HG02840 (cell line): ENCODE measurements at regions not wholly inside any gene's neighbourhood (a gene's known extent, or its start where the extent isn't known, plus 50 kb on each side); places are given as distances from the start of the nearest gene placed in this dataset.

Experiments
- ATAC-seq: cut with Tn5 transposase; IDR thresholded peaks from one replicate; pipeline ENCODE4 v1.9.1; 2021; ENCODE audit warnings: mild to moderate bottlenecking, moderate library complexity, moderate number of reproducible peaks; ENCODE audit not compliant: unreplicated experiment, low FRiP score

DNA sequence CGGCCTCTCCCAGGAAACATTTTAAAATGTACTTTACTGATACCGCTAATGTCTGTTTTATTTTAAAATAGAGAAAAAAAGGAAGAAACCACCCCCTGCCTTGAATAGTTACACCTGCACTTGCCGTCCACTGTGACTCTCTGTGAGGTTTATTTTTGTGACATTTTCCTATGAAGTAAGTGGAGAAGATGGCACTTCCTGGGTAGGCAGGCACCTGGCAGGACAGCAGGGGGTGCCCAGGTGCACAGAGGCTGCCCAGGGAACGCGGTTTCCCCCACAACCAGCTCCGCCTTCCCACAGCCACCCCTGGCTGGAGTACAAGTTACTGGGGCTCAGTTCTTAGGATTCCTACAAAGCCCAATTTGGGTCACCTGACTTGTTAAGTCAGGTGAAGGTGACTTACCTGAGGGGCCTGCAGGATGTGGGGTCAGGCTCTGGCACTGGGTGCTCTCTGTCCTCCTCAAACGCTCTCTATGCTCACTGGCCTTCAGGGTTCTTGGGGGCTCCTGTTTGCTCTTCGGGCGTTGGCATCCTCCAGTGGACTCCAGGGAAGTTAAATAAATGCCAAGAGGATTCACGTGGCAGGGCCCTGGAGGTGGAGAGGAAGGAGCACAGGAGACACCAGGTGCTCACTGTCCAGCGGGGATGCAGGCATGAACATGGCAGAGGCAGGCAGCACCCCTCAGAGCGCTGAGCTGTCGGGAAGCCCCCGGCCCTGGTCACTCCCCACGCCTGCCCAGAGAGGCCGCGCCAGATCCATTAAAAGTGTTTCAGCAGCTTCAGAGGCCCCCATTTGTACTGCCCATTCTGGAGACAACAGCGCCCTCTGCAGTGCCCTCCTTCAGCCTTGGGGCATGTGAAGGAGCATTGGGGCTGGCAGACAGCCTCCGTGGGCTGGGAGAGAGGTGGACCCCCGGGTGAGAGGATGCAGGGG lies 1021.2 kb downstream of the TBC1D22A start:
- no peak for ATAC-seq

DNA sequence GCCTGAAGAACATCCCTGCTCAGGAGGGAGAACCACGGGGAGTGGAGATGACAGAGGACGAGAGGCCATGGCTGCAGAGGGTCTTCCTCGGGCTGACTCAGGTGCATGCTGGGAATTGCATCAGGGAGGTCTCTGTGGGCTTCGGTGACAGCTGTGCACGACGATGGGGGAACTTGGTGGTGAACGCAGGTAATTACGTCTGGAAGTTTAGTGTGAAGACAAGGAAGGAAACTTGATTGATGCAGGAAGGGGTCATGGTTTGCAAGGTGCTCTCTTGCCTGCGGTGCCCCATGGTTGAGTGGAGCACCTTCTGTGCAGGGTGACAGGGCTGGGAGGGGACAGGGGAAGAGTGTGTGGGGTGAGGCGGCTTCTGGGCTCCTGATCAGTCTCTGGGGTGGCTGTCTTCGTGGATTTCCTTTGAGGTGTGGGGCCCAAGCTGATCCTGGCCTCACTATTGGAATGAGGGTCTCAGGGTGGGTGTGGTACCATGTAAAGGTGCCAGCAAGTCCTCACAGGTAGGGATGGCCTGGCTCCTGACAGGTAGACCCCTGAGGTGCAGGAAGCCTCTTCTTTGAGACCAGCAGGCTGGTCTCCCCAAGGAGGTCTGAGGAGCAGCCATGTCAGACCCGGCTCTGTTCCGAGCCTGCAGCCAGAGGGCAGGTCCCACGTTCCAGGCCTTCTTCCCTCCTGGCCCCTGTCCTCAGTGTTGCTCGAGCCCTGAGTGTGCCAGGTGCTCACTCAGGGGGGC lies 1020.1 kb downstream of the TBC1D22A start:
- no peak for ATAC-seq

DNA sequence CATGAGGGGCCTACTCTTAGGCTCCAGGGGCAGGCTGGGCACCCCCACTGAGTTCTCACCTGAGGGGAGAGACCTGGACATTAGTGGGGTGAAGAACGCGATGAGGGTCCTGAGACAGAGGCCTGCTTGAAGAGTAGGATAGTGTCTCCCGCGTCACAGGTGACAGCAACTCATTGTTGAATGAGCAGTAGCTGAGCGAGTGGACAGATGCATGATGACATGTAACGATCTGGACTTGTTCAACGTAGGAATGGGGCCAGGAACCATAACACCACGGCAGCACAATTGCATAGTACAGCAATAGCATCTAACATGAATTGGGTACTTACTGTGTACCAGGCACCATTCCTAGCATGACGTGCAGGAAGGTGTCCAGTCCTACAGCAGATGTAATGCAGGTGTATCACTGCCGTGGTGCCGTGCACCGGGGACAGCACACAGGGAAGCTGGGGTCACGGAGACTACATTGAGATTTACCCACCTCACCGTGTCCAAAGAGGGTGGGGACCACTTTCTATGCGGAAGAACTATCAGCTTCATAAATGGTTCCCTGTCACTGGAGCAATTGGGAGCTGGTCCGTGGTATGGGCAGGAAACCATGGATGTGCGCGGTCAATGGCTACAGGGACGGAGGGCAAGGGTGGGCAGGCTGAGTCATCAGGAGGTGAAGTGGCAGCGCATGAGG lies 1019.1 kb downstream of the TBC1D22A start:
- no peak for ATAC-seq

DNA sequence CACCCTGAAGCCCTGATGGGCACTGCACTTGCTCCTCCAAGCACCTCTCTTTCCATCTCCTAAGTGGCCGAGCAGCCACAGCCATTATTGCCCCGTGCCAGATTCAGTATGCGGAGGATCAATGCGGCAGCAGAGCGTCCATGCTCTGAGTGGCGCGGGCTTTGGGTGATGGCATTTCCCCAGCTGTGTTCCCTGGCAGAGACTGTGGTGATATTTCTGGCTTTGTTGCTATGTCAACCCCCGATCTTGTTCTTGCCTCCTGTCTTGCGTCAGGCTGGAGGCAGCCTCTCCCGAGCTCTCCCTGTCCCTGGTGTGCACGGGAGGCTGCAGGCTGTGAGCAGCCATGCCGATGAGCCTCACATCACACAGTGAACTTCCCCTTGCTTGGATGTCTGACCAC lies 1018.6 kb downstream of the TBC1D22A start:
- ATAC-seq = no peak

DNA sequence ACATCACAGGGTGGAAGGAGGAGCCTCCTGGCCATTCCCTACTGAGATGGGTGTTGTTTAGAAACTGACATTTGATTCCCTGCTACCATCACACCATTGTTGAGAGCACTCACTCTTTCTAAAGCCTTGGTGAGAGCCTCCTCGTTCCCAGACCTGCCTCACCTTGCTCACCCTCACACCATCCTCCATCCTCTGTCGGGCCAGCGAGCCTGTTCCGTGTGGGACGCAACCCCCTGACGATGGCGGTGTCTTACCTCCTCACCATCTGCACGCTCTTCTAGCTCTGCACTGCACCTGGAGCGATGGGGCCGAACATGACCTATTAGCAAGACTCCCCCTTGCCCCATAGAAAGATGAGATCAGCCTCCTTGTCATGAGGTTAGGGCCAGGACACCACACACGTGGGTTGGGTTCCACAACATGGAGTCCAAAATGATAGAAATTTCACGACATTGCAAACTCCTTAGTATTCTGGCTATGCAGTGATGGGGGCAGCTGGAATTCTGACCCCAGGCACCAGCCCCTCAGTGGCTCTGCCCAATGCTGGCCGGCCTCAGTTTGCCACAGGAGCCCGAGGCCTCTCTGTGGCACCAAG lies 1017.9 kb downstream of the TBC1D22A start:
- no peak for ATAC-seq

DNA sequence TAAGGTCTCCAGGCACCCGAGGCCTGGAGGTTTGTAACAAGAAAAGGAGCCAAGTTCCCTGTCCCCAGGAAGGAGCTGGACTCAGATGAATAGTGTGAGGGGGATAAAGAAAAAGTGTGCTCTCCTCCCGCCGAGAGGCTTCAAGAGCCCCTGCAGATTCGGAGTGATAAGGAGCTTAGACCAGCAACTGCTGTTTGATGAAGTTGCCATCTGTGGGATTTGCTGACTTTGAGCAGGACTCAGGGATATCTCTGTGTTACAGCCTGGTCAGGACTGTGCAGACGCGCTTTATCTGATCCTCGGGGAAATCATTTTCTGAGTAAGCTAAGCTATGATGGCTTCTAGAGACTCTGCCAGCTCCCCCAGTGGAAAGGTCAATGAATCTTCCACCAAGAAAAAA lies 1017.0 kb downstream of the TBC1D22A start:
- ATAC-seq = no peak

DNA sequence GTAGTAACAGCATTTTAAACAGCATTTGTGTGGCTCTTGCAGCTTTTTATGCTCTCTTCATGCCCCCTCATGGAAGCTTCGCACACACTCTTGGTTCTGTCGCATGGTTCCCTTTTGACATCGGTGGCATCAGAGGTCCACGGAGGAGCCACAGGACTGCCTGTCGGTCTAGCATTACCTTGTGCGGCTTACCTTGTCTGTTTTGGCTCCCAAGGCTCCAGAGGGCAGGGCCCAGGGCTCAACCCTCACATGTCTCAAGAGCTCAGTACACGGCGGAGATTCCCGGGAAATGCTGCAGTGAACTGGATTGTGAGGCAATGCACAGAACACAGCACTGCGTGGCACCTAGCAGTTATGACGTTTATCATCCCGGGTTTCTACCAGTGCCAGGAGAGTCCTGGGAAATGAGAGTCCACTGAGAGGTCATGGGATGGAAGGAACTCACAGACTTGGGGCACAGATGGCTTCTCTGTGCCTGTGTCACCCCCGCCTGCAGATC lies 1015.8 kb downstream of the TBC1D22A start:
- ATAC-seq = no peak

DNA sequence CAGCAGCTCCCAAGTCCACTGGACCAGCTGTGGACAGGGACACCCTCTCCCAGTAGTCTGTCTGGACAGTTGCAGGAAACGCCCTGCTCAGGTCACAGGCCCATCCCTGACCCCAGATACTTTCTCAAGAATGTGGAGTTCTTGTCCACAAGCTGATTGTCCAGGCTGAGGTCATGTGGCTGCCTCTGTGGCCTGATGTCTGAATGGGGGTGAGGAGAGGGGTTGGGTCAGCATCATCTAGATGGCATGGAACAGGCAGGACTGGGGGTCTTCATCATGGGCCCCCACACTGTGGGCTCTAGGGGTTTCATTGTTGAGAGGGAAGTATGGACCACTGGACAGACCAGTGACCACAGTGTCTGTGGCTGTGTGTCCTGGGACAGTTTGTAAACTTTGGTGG lies 1015.0 kb downstream of the TBC1D22A start:
- no peak for ATAC-seq

DNA sequence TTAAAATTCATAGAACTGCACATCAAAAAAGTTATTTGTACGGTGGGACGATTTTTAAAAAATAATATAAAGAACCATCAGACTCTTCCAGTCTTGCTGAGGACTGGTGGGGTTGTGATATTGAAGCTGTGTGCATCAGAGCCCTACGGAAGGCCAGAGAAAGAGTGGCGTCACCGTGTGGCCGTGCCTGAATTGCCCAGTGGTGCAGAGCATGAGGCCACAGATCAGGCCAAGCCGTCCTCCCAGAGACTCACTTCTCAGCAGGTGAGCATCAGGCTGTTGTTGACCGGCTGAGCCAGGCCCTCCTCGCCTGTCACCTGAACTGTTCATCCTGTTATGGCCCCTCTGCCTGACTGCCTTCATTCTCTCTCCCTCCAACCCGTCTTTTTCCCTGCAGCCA lies 1013.9 kb downstream of the TBC1D22A start:
- ATAC-seq = no peak

DNA sequence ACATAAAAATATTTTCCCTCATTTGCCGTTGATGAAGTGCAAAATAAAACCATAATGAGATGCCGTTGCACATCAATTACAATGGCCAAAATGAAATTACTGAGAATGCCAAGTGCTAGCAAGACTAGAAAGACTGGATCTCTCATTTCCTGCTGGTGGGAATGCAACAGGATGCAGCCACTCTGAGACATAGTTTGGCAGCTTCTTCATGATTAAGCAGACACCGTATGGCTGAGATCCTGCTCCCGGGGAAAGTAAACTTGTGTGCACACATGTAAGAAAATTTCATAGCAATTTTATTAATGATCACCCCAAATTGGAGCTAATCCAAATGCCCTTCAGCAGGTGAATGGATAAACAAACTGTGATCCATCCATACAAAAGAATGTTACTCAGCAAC lies 1013.2 kb downstream of the TBC1D22A start:
- no peak for ATAC-seq

DNA sequence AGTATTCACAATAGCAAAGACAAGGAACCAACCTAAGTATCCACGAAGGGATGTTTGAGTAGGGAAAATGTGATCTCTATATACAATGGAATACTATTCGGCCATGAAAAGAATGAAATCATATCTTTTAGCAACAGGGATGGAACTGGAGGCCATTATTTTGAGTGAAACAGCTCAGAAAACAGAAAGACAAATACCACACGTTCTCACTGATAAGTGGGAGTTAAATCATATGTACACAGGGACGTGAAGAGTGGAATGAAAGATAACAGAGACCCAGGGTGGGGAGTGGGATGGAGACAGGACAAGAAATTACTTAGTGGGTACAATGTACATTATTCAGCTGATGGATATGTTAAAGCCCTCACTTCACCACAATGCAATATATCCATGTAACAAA lies 1012.7 kb downstream of the TBC1D22A start:
- ATAC-seq = no peak

DNA sequence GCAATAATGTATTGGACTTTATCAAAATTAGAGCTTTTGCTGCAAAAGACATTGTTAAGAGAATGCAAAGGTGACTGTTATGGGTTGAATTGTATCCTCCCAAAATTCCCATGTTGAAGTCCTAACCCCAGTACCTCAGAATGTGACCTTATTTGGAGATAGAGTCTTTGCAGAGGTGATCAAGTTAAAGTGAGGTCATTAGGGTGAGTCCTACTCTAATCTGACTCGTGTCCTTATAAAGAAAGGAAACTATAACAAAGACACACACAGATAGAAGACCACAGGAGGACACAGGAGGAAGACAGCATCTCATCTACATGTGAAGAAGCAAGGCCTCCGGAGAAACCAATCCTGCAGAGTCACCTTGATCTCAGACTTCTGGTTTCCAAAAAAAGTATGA lies 1011.2 kb downstream of the TBC1D22A start:
- no peak for ATAC-seq

DNA sequence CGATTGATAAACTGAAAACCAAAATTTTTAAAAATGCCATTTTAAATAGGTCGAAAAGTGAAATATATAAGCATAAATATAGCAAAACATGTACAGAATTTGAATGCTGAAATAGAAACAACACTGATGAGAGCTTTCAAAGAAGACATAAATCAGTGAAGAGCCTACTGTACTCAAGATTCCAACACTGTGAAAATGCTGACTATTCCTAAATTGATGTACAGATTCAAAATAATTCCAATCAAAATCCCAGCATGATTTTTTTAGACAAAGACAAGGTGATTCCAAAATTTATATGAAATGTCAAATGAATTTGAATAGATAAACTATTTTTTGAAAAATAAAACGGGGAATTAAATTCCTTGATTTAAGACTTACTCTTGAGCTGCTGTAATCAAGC lies 1010.4 kb downstream of the TBC1D22A start:
- ATAC-seq = no peak

DNA sequence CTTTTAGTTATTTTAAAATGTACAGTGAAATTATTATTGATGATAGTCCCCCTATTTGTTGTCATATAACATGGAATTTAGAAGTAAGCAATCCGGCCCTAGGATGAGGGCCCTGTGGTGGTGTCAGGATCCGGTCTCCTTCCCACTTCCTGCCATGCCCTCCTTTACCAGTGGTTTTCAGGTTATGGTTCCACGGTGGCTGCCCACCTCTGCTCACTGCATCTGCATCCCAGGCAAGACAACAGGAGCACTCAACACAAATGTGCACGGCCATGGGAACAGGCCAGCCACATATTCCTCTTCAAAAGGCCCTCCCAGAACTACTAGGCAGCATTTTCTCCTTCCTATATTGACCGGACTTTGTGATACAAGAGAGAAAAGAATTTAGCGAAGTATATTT lies 1007.2 kb downstream of the TBC1D22A start:
- ATAC-seq = no peak

DNA sequence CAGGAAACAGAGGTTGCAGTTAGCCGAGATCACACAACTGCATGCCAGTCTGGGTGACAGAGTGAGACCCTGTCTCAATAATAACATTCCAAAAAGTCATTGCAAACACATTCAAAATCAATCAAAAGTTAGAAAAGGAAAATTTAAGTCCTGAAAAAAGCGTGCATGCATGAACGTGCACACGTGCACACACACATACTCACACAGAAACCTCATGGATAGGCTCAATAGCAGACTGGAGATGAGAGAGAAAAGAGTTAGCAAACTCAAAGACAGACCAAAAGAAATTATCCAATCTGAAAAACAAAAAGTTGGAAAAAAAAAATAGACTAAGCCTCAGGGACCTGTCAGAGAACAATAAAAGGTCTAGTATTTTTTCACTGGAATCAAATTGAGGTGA lies 1005.6 kb downstream of the TBC1D22A start:
- ATAC-seq = no peak

DNA sequence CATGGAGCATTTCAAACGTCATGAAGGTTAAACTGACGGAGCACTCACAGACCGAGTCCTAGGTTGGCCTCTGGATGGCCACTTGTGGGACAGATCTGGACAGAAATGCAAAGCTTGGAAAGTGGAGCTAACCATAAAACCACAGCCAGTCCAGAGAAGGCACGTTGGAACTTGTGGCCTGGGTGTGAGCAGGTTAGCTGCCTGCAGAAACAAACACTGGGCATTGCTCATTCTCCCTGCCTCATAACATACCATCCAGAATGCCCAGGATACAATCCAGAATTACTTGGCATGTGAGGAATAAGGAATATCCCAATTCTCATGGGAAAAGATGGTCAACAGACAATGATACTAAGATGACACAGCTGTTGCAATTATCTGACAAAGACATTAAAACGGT lies 1005.0 kb downstream of the TBC1D22A start:
- ATAC-seq = no peak

DNA sequence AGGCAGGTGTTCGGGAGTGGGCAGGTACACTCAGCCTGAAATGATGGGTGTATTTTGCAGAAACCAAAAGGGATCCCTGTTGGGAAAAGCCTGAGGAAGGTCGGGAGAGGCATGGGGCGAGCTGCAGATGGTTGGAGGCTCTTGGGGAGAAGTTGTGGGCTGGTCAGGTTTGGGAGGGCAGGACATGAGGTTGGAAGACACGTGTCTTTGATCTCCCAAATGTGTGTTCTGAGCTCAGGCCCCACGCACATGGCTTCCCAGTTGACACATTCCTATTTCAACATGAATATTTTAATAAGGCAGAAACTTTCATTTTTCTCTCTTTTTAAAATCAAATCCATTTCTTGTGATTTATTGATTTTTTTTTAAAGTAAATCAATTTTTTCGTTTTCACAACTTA lies 1003.3 kb downstream of the TBC1D22A start:
- ATAC-seq = no peak

DNA sequence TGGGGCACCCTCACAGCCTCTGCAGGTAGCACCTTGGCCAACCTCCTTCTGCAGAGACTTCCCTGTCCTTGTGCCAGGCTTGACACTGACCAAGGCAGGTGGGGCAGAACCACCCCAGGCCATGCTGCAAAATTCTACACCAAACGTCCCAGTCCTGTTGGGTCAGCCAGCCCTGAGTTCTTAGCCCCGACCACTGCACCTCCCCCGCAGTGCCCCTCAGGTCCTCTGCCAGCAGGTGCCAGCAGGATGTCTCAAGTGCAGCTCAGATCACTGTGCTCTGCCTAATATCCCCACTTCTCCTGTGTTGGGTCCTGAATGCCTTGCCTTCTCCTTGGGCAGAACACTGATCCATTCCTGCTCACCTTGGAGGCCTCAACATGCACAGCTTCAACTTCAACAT lies 999.7 kb downstream of the TBC1D22A start:
- ATAC-seq = no peak

DNA sequence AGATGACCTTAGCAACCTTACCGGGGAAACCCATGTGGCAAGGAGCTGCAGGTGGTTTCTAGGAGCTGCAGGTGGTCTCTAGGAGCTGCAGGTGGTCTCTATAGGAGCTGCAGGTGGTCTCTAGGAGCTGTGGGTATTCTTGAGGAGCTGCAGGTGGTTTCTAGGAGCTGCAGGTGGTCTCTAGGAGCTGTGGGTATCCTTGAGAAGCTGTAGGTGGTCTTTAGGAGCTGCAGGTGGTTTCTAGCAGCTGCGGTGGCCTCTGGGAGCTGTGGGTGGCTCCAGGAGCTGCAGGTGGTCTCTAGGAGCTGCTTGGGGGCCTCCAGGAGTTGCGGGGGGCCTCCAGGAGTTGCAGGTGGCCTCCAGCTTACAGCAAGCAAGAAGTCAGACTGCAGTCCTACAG lies 997.5 kb downstream of the TBC1D22A start:
- ATAC-seq = no peak

DNA sequence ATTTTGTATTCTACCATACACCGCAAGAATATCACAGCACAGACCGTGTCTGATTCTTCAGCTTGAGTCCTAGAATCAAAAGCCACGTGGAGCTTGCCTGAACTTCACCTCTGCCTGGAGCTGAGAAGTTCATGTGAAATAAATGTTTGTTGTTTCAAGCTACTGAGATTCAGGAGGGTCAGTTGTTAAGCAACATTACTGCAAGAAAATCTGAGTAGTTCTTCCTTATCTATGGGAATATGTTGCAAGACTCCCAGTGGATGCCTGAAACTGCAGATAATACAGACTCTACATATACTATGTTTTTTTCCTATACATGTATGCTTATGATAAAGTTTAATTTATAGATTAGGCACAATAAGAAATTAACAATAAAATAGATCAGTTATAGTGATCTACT lies 995.3 kb downstream of the TBC1D22A start:
- no peak for ATAC-seq

DNA sequence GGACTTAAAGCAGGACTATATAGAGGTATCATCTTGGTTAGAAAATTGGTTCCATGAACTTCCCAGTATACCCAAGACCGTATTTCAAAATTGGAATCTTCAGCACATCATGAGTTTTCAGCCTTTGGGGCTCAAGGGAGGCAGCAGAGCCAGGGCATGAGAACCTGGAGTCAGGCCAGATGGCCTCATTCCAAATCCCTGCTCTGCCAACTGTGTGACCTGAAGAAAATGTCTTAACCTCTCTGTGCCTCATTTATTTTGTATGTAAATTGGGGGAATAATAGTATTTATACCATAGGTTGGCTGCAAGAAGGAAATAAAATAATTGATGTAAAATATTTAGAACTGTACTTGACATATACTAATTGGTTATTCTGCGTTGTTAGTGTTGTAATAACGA lies 987.6 kb downstream of the TBC1D22A start:
- ATAC-seq = no peak
